Kidney glomerular epithelial cell (primary cell): ENCODE measurements at regions not wholly inside any gene's neighbourhood (a gene's known extent, or its start where the extent isn't known, plus 50 kb on each side); places are given as distances from the start of the nearest gene placed in this dataset.
"Not testable (repeated sequence)": the region's sequence is repeated elsewhere in the genome, so short reads cannot be mapped to it uniquely, and the experiment has no call there.

Source experiments
- DNase-seq: peaks from one replicate; lab custom pipeline; 2025; lab: John Stamatoyannopoulos, UW

- DNase-seq, result no peak
These were observed 425.7 kb downstream of the SPRY2 start for GRCh38 chr13:79915114-79915811.

GRCh38 chr13:79913141-79913827 lies 427.6 kb downstream of the SPRY2 start:
- DNase-seq, result no peak

DNA sequence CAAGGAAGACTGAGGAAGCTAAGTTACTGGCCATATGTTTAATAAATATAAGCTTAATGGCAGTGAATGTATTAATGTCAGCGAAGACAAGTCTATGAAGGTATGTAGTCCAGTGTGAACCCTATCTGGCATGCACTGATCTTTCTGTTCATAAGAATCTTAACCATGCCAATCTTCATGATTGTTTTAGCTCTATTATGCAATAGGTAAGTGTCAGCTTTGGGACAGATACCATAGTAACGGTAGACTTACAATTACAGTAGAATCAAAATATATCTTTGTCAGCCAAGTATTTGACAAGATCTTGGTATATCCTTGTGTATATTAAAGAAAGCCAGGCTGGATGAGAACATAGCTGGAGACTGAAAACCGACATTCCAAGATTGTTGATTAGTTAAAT lies 428.5 kb downstream of the SPRY2 start:
- DNase-seq, result no peak

GRCh38 chr13:79910875-79911540 lies 429.9 kb downstream of the SPRY2 start:
- DNase-seq, result no peak

DNA sequence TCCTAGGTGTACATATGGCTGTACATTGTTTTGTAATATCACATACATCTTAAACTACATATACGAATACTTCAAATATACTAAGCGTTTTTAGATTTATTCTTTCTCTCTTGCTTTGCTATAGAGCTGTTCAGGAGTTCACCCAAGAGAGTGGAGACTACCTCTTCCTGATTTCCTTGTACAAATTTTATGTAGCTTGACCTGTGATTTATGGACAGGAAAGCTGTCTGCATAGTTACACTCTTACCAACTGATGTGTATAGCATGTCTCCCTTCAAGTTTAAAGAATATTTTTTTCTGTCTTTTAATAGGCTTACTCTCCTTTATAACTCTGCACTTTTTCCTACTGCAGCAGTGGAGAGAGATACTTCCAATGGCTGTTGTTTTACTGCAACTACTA lies 428.7 kb downstream of the NDFIP2 start:
- peak; percentile 54 for DNase-seq

DNA sequence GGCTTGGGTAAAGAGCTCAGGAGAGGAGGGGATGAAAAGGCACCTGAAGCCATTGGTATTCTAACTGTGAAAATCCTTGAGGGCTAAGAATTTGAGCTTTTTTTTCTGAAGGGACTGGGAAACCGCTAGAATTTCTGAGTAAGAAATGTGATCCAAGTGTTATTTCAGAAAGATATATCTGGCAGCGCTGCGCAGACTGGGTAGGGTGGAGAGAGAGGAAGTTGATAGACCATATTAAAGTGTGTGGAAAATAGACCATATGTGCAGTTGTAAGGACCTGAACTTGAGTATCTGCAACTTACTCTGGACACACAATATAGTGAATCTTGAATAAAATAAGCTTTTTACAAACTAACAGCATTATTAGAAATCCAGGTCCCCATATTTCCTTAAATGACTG lies 427.4 kb downstream of the NDFIP2 start:
- DNase-seq, result no peak

GRCh38 chr13:79907527-79907926 lies 426.6 kb downstream of the NDFIP2 start:
- DNase-seq, result no peak

- no peak for DNase-seq
These were observed 425.4 kb downstream of the NDFIP2 start for GRCh38 chr13:79906345-79906744.

- no peak for DNase-seq
These were observed 424.1 kb downstream of the NDFIP2 start for GRCh38 chr13:79905018-79905417.

DNA sequence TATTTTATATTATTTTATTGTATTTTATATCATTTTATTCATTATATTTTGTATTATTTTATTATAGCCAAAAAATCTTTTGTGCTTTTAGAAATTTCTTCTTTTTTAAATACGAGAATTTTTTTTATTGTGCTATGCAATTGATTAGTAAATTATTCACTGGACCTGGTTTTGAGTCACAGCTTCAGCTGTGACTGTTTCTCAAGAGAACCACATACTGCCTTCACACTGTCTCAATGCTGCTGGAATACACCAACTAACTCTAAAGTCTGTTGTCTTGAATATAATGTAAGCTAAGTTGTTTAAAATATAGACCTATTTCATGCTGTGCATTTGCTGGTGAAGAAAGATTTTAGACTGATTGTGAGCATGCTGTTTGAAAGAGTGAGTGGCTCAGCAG lies 423.6 kb downstream of the NDFIP2 start:
- DNase-seq, result peak; percentile 60

DNA sequence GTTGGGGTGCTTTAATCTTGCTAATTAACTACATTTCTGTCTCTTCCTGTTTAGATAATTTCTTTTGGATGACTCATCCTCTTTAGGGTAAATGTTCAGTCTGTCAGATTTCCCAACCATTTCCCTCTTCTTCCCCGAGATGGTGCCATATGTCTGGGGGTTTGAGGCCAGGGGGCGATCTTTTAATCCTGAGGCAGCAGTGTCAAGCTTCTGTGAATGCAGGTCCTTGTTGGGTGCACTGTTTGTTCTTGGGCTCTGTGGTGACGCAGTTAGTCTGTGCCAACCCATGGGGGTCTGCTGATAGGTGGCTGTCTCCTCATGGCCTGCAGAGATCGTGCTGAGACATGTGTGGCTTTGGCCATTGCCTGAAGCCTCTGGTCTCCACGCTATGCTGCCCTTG lies 420.4 kb downstream of the NDFIP2 start:
- DNase-seq, result no peak

DNA sequence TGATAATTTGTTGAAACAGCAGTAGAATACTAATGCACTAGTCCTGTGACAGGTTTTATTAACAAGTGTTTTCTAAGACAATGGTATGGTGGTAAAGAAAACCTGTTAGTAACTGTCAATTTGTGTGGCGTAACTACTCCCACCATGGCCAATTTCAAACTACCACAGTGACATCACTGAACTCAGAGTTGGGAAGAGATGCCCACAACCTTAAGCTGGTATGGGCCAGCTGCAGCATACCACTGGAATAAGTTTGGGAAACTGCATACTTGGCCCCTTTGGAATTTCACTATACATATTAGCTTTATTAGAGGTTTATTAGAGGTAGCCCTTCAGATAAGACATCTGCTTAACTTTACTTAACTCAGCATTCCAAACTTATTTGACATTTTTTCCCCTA lies 419.4 kb downstream of the NDFIP2 start:
- DNase-seq, result no peak

- no peak for DNase-seq
These were observed 418.0 kb downstream of the NDFIP2 start for GRCh38 chr13:79898996-79899395.

- no peak for DNase-seq
These were observed 417.4 kb downstream of the NDFIP2 start for GRCh38 chr13:79898202-79898826.

- DNase-seq, result peak; percentile 36
These were observed 415.9 kb downstream of the NDFIP2 start for GRCh38 chr13:79896851-79897250.

DNA sequence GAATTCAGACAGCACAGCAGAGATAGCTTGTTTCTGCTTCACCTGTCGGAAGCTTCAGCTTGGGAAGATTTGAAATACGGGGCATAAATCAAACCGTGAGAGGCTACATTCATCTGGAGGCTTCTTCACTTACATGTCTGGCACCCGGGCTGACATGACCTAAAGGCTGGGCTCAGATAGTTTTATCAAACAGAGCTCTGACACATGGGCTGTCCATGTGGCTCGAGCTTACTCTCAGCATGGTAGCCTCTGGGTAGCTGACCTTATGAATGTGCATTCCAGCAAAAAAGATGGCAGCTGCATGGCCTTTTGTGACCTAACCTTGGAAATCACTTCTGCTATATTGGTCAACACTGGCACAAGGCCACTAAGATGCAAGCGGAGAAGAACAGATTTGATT lies 414.5 kb downstream of the NDFIP2 start:
- DNase-seq, result no peak

DNA sequence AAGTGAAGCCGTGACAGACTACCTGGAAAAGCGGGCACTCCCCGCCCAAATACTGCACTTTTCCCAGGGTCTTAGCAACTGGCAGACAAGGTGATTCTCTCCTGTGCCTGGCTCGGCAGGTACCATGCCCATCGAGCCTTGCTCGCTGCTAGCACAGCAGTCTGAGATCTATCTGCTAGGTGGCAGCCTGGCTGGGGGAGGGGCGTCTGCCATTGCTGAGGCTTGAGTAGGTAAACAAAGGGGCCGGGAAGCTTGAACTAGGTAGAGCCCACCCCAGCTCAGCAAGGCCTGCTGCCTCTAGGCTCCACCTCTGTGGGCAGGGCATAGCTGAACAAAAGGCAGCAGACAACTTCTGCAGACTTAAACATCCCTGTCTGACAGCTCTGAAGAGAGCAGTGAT lies 406.3 kb downstream of the NDFIP2 start:
- DNase-seq, result not testable (repeated sequence)

GRCh38 chr13:79886601-79887000 lies 405.6 kb downstream of the NDFIP2 start:
- no peak for DNase-seq

GRCh38 chr13:79884890-79885289 lies 403.9 kb downstream of the NDFIP2 start:
- DNase-seq, result no peak

- no peak for DNase-seq
These were observed 402.3 kb downstream of the NDFIP2 start for GRCh38 chr13:79883216-79883615.

- DNase-seq, result no peak
These were observed 399.9 kb downstream of the NDFIP2 start for GRCh38 chr13:79880818-79881217.

DNA sequence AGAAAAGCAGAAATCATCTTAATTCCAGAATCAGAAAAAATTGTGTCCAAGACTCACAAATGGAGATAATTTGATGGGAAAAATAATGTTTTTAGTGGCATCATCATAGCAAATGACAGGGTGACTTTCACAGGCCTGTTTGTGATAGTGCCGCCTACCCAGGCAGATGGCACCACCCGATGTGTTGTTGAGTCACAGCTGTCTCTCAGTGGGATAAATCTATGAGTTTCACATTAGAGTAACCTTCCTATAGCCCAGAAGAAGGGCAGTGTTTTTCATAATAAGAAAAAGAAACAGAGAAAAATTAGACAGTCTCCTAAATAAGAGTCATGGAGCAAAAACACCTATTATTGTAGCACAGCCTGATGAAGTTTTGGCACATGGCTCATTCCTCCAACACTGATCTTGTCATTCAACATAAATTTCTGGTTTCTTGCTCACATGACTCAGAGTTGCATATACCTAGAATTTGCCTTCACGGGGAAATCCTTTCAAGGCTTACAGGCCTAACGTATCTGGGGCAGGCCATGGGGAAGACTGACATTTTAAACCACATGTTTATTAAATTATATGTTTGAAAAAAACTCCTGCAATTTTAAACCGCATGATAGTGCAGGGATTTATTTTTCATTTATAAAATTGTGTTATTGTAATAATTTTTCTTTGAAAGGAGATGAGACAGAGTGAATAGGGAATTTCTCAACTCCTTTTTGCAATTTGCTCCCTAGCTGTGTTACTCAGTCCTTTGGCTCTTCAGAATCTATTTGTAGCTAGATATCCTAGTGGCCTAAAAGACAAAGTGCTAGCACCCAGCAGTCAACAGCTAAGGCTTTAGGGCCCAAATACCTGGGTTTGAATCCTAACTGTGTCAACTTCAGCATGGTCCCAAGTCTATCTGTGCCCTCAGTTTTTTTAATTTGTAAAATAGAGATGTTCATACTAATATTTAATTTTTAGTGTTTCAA lies 393.7 kb downstream of the NDFIP2 start:
- DNase-seq, result no peak
